GM12878 (cell line): ENCODE measurements at regions not wholly inside any gene's neighbourhood (a gene's known extent, or its start where the extent isn't known, plus 50 kb on each side); places are given as distances from the start of the nearest gene placed in this dataset.

Experiments
- ATAC-seq: fragments of 200-7000 bp; cut with Tn5 transposase; 3 replicates; pipeline ENCODE4 v1.9.1; 2020; ENCODE audit warnings: mild to moderate bottlenecking, moderate library complexity
- BruUV-seq: library from RNA; stranded (reverse); fragments of 400-500 nt; replicated peaks from 2 replicates; lab custom pipeline; 2021; lab: Mats Ljungman, UMichigan
- CTCF ChIA-PET: fragments of 300-600 bp; sonication (Branson Sonifier 250); formaldehyde crosslinking; extraction: SDS; loops from one replicate; lab custom pipeline; 2021; ENCODE audit warnings: inconsistent platforms; lab: Yijun Ruan, JAX
- POLR2A ChIA-PET: fragments of 350-600 bp; formaldehyde crosslinking; extraction: SDS; loops from one replicate; lab custom pipeline; 2021; ENCODE audit warnings: inconsistent platforms; lab: Charles Lee
- RAD21 ChIA-PET: fragments of 300-600 bp; sonication (Branson Sonifier 250); formaldehyde crosslinking; loops from one replicate; lab custom pipeline; 2023; ENCODE audit warnings: antibody characterized with exemption; ENCODE audit not compliant: unreplicated experiment; lab: Charles Lee
- SMC1A ChIA-PET: fragments of 300-600 bp; sonication (Branson Sonifier 250); formaldehyde crosslinking; loops from one replicate; lab custom pipeline; 2023; ENCODE audit not compliant: unreplicated experiment, uncharacterized antibody; lab: Charles Lee
- DNase-seq: peaks from one replicate; pipeline ENCODE4 v3.0.0-alpha.2; 2011; ENCODE audit warnings: low read depth, low spot score
- FAIRE-seq: peaks from 3 replicates; lab custom pipeline; 2011; peaks lifted over from hg19 to GRCh38; lab: Jason Lieb, UNC
- H2AFZ ChIP-seq: 2 replicates; pipeline ENCODE4 v1.6.0; 2011; ENCODE audit warnings: low read depth, low read length, control low read depth; ENCODE audit not compliant: control insufficient read depth
- H3K27ac ChIP-seq: 2 replicates; pipeline ENCODE4 v1.5.1; 2011; ENCODE audit warnings: control low read depth; ENCODE audit not compliant: control insufficient read depth, insufficient read depth
- H3K27me3 ChIP-seq, 2 experiments: replicated peaks in 1 of 2; 2 replicates each; pipeline versions ENCODE4 v1.6.0 to v1.6.1; 2011; ENCODE audit warnings: low read length in 1 of 2; ENCODE audit not compliant: control insufficient read depth in 2 of 2, insufficient read depth in 2 of 2
- H3K36me3 ChIP-seq, 2 experiments: 2 replicates each; pipeline ENCODE4 v1.5.1; 2011; ENCODE audit warnings: low read length in 1 of 2; ENCODE audit not compliant: control insufficient read depth in 2 of 2, insufficient read depth in 2 of 2
- H3K4me1 ChIP-seq: 2 replicates; pipeline ENCODE4 v1.6.1; 2011; ENCODE audit warnings: mild to moderate bottlenecking, low read length, moderate library complexity, mixed read lengths; ENCODE audit not compliant: control insufficient read depth, insufficient read depth
- H3K4me2 ChIP-seq: 2 replicates; pipeline ENCODE4 v1.6.0; 2011; ENCODE audit warnings: control low read depth; ENCODE audit not compliant: control insufficient read depth, insufficient read depth
- H3K4me3 ChIP-seq: fragments of 200-600 bp; sonication (generic); 2 replicates; pipeline ENCODE4 v1.5.1; 2016
- H3K79me2 ChIP-seq: 2 replicates; pipeline ENCODE4 v1.6.0; 2011; ENCODE audit warnings: low read length; ENCODE audit not compliant: control insufficient read depth, insufficient read depth
- H3K9ac ChIP-seq: 2 replicates; pipeline ENCODE4 v1.8.0; 2011; ENCODE audit warnings: low read length, control low read depth, mixed read lengths; ENCODE audit not compliant: control insufficient read depth, insufficient read depth
- H3K9me3 ChIP-seq: replicated peaks from 3 replicates; pipeline ENCODE4 v1.5.1; 2011; ENCODE audit warnings: mild to moderate bottlenecking, low read length; ENCODE audit not compliant: control insufficient read depth, insufficient read depth
- H4K20me1 ChIP-seq: 2 replicates; pipeline ENCODE4 v1.6.0; 2011; ENCODE audit not compliant: control insufficient read depth, insufficient read depth
- CREM ChIP-seq: IDR thresholded peaks from 2 replicates; pipeline ENCODE4 v1.6.1; 2014; ENCODE audit warnings: antibody characterized with exemption, low read depth
- HCFC1 ChIP-seq: fragments of 150-350 bp; IDR thresholded peaks from 2 replicates; pipeline ENCODE4 v1.6.1; 2014; ENCODE audit warnings: low read length
- SREBF1 ChIP-seq: IDR thresholded peaks from 2 replicates; pipeline ENCODE4 v1.6.1; 2012; ENCODE audit warnings: mild to moderate bottlenecking, low read length
- WGBS: methylation state at CpG from one replicate; pipeline ENCODE4 v1.1.6; 2016; ENCODE audit warnings: low lambda C conversion rate; ENCODE audit not compliant: insufficient replicate concordance, insufficient coverage; ENCODE audit errors: missing lambda C conversion rate; 5-methylcytosine and 5-hydroxymethylcytosine counted together
- in situ Hi-C: fragments of 300-500 bp; cut with MboI; formaldehyde crosslinking; loops from 9 replicates; pipeline ENCODE4 v1.14.3; 2018; ENCODE audit warnings: mixed read lengths
- intact Hi-C: fragments of 100-400 bp; cut with micrococcal nuclease; formaldehyde crosslinking; loops from one replicate; pipeline ENCODE4 v1.14.2; 2022; ENCODE audit not compliant: unreplicated experiment
- TF ChIP-seq, protein P1 (sequence below): fragments of 450-650 bp; IDR thresholded peaks from 2 replicates; pipeline ENCODE4 v1.6.1; 2016; ENCODE audit warnings: mild to moderate bottlenecking
- TF ChIP-seq, protein P2 (sequence below): IDR thresholded peaks from 2 replicates; pipeline ENCODE4 v1.6.1; 2012; ENCODE audit warnings: improper control_type of control experiment, low read depth, low read length; ENCODE audit not compliant: insufficient replicate concordance
- TF ChIP-seq, protein P3 (sequence below): fragments of 450-650 bp; formaldehyde crosslinking; IDR thresholded peaks from 2 replicates; pipeline ENCODE4 v1.5.0; 2022; ENCODE audit warnings: mild to moderate bottlenecking, missing genetic modification characterization
- TF ChIP-seq, protein P4 (sequence below): IDR thresholded peaks from 2 replicates; pipeline ENCODE4 v1.6.1; 2012; ENCODE audit warnings: low read depth, low read length, improper control_type of control experiment
- TF ChIP-seq, protein P5 (sequence below): fragments of 150-350 bp; IDR thresholded peaks from 2 replicates; pipeline ENCODE4 v1.6.1; 2014; ENCODE audit warnings: mild to moderate bottlenecking, low read depth, low read length

DNA sequence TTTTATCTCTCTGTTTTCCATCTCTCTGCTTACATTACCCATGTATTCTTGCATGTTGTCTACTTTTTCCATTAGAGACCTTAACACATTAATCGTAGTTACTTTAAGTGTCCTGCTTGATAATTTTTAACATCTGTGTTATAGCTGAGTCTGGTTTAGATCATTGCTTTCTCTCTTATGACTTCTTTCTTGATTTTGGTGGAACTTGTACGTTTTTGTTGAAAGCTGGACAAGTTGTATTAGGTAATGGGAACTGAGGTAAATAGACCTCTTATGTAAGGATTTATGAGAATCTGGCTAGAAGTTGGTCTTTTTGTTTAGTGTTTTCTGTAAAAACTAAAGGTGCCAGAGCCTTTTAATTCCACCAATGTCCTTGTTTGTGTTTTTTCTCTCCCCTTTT, 100.8 kb upstream of the LYZL2 start:
- Histone ChIP-seq H3K9ac (no peak overlapping the region), H3K4me1 (peaks cover 8% of the 10 kb centered on the region), H3K9me3 (peaks cover 7% of the 10 kb centered on the region; the same call in 2 of the 3 replicates), H3K27ac (no peak overlapping the region), H3K79me2 (no peaks in the 10 kb centered on the region), H3K27me3 (no peaks in the 10 kb centered on the region), H4K20me1 (no peaks in the 10 kb centered on the region), H2AFZ (no peak overlapping the region), H3K36me3 (no peaks in the 10 kb centered on the region; a peak in 1 of 4 replicates), H3K4me3 (no peak overlapping the region), H3K4me2 (no peak overlapping the region)
- in situ Hi-C loops (no loop called here), intact Hi-C loops (loop anchor here (10.0 kb wide), 3 partner anchors 274 to 974 kb away; no protein-coding TSS in a partner anchor)
- FAIRE-seq: no peak
- ChIA-PET POLR2A (no interaction called here), SMC1A (interaction anchor here (0.8 to 4.7 kb wide), 11 partner anchors 13 to 1274 kb away, joined by 3 to 20 read pairs (median 4); no protein-coding TSS in a partner anchor), RAD21 (interaction anchor here (0.9 to 2.0 kb wide), 6 partner anchors 21 to 1200 kb away, joined by 3 to 6 read pairs (median 4); no protein-coding TSS in a partner anchor), CTCF (interaction anchor here (0.6 to 3.5 kb wide), 8 partner anchors 15 to 1037 kb away, joined by 3 to 16 read pairs (median 4); no protein-coding TSS in a partner anchor)
- DNase-seq: no peak
- WGBS: 50% methylated on average over 2 of the region's 2 CpGs
- TF ChIP-seq, protein P1, sequence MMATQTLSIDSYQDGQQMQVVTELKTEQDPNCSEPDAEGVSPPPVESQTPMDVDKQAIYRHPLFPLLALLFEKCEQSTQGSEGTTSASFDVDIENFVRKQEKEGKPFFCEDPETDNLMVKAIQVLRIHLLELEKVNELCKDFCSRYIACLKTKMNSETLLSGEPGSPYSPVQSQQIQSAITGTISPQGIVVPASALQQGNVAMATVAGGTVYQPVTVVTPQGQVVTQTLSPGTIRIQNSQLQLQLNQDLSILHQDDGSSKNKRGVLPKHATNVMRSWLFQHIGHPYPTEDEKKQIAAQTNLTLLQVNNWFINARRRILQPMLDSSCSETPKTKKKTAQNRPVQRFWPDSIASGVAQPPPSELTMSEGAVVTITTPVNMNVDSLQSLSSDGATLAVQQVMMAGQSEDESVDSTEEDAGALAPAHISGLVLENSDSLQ: no peak
- TF ChIP-seq SREBF1 (no peak), HCFC1 (no peak), CREM (no peak)
- TF ChIP-seq, protein P2, sequence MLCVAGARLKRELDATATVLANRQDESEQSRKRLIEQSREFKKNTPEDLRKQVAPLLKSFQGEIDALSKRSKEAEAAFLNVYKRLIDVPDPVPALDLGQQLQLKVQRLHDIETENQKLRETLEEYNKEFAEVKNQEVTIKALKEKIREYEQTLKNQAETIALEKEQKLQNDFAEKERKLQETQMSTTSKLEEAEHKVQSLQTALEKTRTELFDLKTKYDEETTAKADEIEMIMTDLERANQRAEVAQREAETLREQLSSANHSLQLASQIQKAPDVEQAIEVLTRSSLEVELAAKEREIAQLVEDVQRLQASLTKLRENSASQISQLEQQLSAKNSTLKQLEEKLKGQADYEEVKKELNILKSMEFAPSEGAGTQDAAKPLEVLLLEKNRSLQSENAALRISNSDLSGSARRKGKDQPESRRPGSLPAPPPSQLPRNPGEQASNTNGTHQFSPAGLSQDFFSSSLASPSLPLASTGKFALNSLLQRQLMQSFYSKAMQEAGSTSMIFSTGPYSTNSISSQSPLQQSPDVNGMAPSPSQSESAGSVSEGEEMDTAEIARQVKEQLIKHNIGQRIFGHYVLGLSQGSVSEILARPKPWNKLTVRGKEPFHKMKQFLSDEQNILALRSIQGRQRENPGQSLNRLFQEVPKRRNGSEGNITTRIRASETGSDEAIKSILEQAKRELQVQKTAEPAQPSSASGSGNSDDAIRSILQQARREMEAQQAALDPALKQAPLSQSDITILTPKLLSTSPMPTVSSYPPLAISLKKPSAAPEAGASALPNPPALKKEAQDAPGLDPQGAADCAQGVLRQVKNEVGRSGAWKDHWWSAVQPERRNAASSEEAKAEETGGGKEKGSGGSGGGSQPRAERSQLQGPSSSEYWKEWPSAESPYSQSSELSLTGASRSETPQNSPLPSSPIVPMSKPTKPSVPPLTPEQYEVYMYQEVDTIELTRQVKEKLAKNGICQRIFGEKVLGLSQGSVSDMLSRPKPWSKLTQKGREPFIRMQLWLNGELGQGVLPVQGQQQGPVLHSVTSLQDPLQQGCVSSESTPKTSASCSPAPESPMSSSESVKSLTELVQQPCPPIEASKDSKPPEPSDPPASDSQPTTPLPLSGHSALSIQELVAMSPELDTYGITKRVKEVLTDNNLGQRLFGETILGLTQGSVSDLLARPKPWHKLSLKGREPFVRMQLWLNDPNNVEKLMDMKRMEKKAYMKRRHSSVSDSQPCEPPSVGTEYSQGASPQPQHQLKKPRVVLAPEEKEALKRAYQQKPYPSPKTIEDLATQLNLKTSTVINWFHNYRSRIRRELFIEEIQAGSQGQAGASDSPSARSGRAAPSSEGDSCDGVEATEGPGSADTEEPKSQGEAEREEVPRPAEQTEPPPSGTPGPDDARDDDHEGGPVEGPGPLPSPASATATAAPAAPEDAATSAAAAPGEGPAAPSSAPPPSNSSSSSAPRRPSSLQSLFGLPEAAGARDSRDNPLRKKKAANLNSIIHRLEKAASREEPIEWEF: no peak
- TF ChIP-seq, protein P3, sequence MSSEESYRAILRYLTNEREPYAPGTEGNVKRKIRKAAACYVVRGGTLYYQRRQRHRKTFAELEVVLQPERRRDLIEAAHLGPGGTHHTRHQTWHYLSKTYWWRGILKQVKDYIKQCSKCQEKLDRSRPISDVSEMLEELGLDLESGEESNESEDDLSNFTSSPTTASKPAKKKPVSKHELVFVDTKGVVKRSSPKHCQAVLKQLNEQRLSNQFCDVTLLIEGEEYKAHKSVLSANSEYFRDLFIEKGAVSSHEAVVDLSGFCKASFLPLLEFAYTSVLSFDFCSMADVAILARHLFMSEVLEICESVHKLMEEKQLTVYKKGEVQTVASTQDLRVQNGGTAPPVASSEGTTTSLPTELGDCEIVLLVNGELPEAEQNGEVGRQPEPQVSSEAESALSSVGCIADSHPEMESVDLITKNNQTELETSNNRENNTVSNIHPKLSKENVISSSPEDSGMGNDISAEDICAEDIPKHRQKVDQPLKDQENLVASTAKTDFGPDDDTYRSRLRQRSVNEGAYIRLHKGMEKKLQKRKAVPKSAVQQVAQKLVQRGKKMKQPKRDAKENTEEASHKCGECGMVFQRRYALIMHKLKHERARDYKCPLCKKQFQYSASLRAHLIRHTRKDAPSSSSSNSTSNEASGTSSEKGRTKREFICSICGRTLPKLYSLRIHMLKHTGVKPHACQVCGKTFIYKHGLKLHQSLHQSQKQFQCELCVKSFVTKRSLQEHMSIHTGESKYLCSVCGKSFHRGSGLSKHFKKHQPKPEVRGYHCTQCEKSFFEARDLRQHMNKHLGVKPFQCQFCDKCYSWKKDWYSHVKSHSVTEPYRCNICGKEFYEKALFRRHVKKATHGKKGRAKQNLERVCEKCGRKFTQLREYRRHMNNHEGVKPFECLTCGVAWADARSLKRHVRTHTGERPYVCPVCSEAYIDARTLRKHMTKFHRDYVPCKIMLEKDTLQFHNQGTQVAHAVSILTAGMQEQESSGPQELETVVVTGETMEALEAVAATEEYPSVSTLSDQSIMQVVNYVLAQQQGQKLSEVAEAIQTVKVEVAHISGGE (CRISPR knock-in tag): no peak
- TF ChIP-seq, protein P4, sequence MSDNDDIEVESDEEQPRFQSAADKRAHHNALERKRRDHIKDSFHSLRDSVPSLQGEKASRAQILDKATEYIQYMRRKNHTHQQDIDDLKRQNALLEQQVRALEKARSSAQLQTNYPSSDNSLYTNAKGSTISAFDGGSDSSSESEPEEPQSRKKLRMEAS: no peak
- TF ChIP-seq, protein P5, sequence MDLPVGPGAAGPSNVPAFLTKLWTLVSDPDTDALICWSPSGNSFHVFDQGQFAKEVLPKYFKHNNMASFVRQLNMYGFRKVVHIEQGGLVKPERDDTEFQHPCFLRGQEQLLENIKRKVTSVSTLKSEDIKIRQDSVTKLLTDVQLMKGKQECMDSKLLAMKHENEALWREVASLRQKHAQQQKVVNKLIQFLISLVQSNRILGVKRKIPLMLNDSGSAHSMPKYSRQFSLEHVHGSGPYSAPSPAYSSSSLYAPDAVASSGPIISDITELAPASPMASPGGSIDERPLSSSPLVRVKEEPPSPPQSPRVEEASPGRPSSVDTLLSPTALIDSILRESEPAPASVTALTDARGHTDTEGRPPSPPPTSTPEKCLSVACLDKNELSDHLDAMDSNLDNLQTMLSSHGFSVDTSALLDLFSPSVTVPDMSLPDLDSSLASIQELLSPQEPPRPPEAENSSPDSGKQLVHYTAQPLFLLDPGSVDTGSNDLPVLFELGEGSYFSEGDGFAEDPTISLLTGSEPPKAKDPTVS: no peak
- no peak for ATAC-seq
- BruUV-seq: no TSS peak
